ENCODE measurements at regions not wholly inside any gene's neighbourhood (a gene's known extent, or its start where the extent isn't known, plus 50 kb on each side); places are given as distances from the start of the nearest gene placed in this dataset.

DNA sequence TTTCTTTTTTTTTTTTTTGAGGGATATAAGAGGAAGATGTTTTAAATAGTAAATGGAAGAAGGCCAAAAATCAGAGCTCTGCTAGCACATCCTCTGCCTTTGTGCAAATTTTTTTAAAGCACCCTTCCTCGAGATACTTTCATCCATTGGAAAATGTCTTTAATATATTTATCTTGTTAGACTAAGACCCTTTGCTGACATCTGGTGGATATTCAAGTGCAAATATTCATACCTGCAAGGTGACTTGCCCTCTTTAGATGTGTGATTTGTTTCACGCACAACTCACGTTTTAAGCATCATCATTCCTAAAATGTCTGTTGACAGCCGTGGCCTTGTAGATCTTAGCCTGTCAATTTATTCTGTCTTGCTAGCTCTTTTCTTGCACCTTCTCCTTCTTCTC, 258.5 kb downstream of the AGTPBP1 start:
- Histone ChIP-seq H3K4me3 (ENCODE audit: low read depth, low read length) (no peak overlapping the region), H3K36me3 (ENCODE audit: control insufficient read depth in 2 of 2, insufficient read depth in 1 of 2, low read length in 2 of 2) (no peaks in the 10 kb centered on the region), H3K4me1 (ENCODE audit: control insufficient read depth, insufficient read depth, low read length) (no peaks in the 10 kb centered on the region), H3K27ac (ENCODE audit: extremely low read depth, low read depth, low read length) (no peak overlapping the region), H3K9me3 (ENCODE audit: control insufficient read depth, insufficient read depth, low read depth, low read length) (no peaks in the 10 kb centered on the region)
- ChIA-PET CTCF (interaction anchor here (0.8 to 1.3 kb wide), 2 partner anchors 529 to 1099 kb away, joined by 3 to 4 read pairs; no protein-coding TSS in a partner anchor), POLR2A (no interaction called here)
- TF ChIP-seq ZNF473 (tag by site-specific recombination; IDR thresholded peaks at IDR 0.05) (no peak), ZNF621 (tag by site-specific recombination; IDR thresholded peaks at IDR 0.05) (no peak), KLF1 (tag by site-specific recombination; IDR thresholded peaks at IDR 0.05) (no peak), ZNF280C (tag by site-specific recombination; IDR thresholded peaks at IDR 0.05) (no peak), ZNF16 (tag by site-specific recombination; IDR thresholded peaks at IDR 0.05; ENCODE audit: low read depth) (no peak), ZNF629 (tag by site-specific recombination; IDR thresholded peaks at IDR 0.05) (no peak), ZNF585B (tag by site-specific recombination; IDR thresholded peaks at IDR 0.05) (no peak), GLIS1 (tag by site-specific recombination; IDR thresholded peaks at IDR 0.05) (no peak), ZBTB48 (tag by site-specific recombination; IDR thresholded peaks at IDR 0.05) (no peak)

- Histone ChIP-seq H3K9me3 (ENCODE audit: control insufficient read depth, insufficient read depth, low read depth, low read length) (no peaks in the 10 kb centered on the region), H3K27ac (ENCODE audit: extremely low read depth, low read depth, low read length) (no peak overlapping the region), H3K36me3 (ENCODE audit: control insufficient read depth in 2 of 2, insufficient read depth in 1 of 2, low read length in 2 of 2) (no peaks in the 10 kb centered on the region), H3K4me1 (ENCODE audit: control insufficient read depth, insufficient read depth, low read length) (no peaks in the 10 kb centered on the region), H3K4me3 (ENCODE audit: low read depth, low read length) (no peak overlapping the region)
- ChIA-PET CTCF (interaction anchor here (1.2 kb wide), 1 partner anchor 54 kb away, joined by 3 read pairs; no protein-coding TSS in a partner anchor), POLR2A (interaction anchor here (0.9 kb wide), 1 partner anchor 65 kb away, joined by 4 read pairs; no protein-coding TSS in a partner anchor)
- TF ChIP-seq ZNF707 (tag by site-specific recombination; IDR thresholded peaks at IDR 0.05) (no peak), ZNF366 (tag by site-specific recombination; conservative IDR thresholded peaks at IDR 0.05) (0 out of 2 replicates have a peak, but pooled peaks have one; percentile 20), ZNF37A (tag by site-specific recombination; IDR thresholded peaks at IDR 0.05) (no peak), ZNF548 (tag by site-specific recombination; IDR thresholded peaks at IDR 0.05) (no peak), ZNF600 (tag by site-specific recombination; IDR thresholded peaks at IDR 0.05) (no peak), ZNF560 (tag by site-specific recombination; IDR thresholded peaks at IDR 0.05; ENCODE audit: borderline replicate concordance) (no peak), ATF2 (tag by site-specific recombination; IDR thresholded peaks at IDR 0.05; ENCODE audit: low read depth) (no peak)
- TF ChIP-seq, protein P1, sequence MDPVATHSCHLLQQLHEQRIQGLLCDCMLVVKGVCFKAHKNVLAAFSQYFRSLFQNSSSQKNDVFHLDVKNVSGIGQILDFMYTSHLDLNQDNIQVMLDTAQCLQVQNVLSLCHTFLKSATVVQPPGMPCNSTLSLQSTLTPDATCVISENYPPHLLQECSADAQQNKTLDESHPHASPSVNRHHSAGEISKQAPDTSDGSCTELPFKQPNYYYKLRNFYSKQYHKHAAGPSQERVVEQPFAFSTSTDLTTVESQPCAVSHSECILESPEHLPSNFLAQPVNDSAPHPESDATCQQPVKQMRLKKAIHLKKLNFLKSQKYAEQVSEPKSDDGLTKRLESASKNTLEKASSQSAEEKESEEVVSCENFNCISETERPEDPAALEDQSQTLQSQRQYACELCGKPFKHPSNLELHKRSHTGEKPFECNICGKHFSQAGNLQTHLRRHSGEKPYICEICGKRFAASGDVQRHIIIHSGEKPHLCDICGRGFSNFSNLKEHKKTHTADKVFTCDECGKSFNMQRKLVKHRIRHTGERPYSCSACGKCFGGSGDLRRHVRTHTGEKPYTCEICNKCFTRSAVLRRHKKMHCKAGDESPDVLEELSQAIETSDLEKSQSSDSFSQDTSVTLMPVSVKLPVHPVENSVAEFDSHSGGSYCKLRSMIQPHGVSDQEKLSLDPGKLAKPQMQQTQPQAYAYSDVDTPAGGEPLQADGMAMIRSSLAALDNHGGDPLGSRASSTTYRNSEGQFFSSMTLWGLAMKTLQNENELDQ (tag by site-specific recombination; IDR thresholded peaks at IDR 0.05; ENCODE audit: low read depth) = no peak
Observed at GRCh38 chr9:85479305-85479704, 262.4 kb downstream of the AGTPBP1 start.

GRCh38 chr9:85478847-85479246, 262.9 kb downstream of the AGTPBP1 start:
- H3K9me3 ChIP-seq (ENCODE audit: control insufficient read depth, insufficient read depth, low read depth, low read length) = no peaks in the 10 kb centered on the region
- H3K4me3 ChIP-seq (ENCODE audit: low read depth, low read length) = no peak overlapping the region
- ChIA-PET CTCF (interaction anchor here (0.6 to 1.2 kb wide), 2 partner anchors 54 to 421 kb away, joined by 3 to 4 read pairs; no protein-coding TSS in a partner anchor), POLR2A (interaction anchor here (0.9 kb wide), 1 partner anchor 65 kb away, joined by 4 read pairs; no protein-coding TSS in a partner anchor)
- no peaks in the 10 kb centered on the region for H3K4me1 ChIP-seq (ENCODE audit: control insufficient read depth, insufficient read depth, low read length)
- H3K27ac ChIP-seq (ENCODE audit: extremely low read depth, low read depth, low read length) = no peak overlapping the region
- no peaks in the 10 kb centered on the region for H3K36me3 ChIP-seq (ENCODE audit: control insufficient read depth in 2 of 2, insufficient read depth in 1 of 2, low read length in 2 of 2)
- TF ChIP-seq ZNF692 (tag by site-specific recombination; IDR thresholded peaks at IDR 0.05) = no peak
- no peak for TF ChIP-seq ZBTB6 (tag by site-specific recombination; IDR thresholded peaks at IDR 0.05)
- TF ChIP-seq ZNF701 (tag by site-specific recombination; IDR thresholded peaks at IDR 0.05) = no peak
- TF ChIP-seq ZSCAN16 (tag by site-specific recombination; IDR thresholded peaks at IDR 0.05) = no peak
- TF ChIP-seq ZSCAN30 (tag by site-specific recombination; IDR thresholded peaks at IDR 0.05) = no peak
